ENCODE measurements at regions not wholly inside any gene's neighbourhood (a gene's known extent, or its start where the extent isn't known, plus 50 kb on each side); places are given as distances from the start of the nearest gene placed in this dataset.

DNA sequence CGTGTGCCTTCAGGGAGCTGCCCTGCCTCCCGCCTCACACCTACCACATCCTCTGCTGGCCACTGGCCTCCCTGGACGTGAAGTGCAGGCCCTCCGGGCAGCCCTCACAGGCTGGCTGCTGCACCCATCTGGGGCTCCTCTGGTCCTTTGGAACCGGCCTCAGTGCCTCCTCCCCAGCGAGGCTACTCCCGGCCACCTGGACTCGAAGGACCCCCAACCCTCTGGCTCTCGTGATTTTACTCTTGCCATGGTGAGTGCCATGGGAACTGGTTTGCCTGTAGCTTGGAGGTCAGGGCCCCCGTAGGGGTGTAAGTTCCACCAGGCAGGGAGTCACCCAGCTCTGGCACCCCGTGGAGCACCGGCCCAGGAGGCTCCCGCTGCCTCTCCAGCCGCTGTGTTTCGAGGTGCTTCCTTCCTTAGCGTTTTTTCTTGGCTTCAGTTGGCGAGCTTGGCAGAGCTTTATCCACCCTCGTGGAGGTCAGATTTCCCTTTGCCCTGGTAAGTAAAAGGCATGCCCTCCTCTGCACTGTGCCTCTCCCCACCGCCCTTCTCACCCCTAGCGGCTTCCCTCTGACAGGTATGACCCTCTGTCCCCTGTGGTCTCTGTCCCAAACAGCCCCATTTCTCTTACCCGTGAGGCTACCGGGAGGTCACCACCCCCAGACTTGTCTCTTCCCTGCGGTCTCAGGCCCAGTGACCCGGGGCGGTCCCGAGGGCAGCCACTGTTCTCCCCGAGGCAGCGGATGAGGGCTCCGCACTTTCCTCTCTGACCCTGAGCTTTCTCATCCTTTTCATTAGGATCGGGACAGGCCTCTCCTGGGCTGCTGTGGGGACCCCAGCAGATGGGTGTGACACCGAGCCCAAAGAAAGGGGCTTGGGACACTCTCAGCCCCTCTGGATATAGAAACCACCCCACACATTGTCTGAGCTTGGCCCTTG lies 203.1 kb upstream of the C14orf180 start:
- Histone ChIP-seq H3K79me2 (ENCODE audit: control insufficient read depth, insufficient read depth, low read length) (no peaks in the 10 kb centered on the region), H3K9me1 (ENCODE audit: control insufficient read depth, insufficient read depth, low read length) (no peaks in the 10 kb centered on the region), H3K27me3 (ENCODE audit: control insufficient read depth in 2 of 2, insufficient read depth in 2 of 2, low read length in 2 of 2) (peaks cover 0 to 25% of the 10 kb centered on the region in 2 experiments; a peak in 2 of 5 replicates), H3K9ac (ENCODE audit: insufficient read depth in 1 of 2, low read depth in 2 of 2, low read length in 2 of 2) (no peak overlapping the region), H3K4me1 (replicated peaks in 1 of 2; ENCODE audit: control insufficient read depth in 2 of 2, insufficient read depth in 2 of 2, low read length in 2 of 2) (no peaks in the 10 kb centered on the region), H2AFZ (ENCODE audit: low read depth, low read length) (no peak overlapping the region), H3K4me2 (ENCODE audit: insufficient read depth, low read length) (no peak overlapping the region), H3K36me3 (ENCODE audit: control insufficient read depth, insufficient read depth, low read length) (no peaks in the 10 kb centered on the region), H3K9me3 (replicated peaks; ENCODE audit: control insufficient read depth, insufficient read depth, low read depth, low read length) (no peaks in the 10 kb centered on the region), H3K27ac (ENCODE audit: extremely low read depth, low read depth, low read length) (no peak overlapping the region), H3K4me3 (no peak overlapping the region), H4K20me1 (replicated peaks; ENCODE audit: control insufficient read depth, insufficient read depth, low read length) (no peaks in the 10 kb centered on the region; the same call in 1 of the 2 replicates)
- TF ChIP-seq SMARCA4 (IDR thresholded peaks at IDR 0.05): no peak
- no peak for TF ChIP-seq ZNF431 (CRISPR knock-in tag; IDR thresholded peaks at IDR 0.05)
- no peak for TF ChIP-seq PPARD (CRISPR knock-in tag; IDR thresholded peaks at IDR 0.05)
- no peak for TF ChIP-seq KAT2B (IDR thresholded peaks at IDR 0.05; ENCODE audit: low read depth, low read length)
- TF ChIP-seq RBFOX2 (IDR thresholded peaks at IDR 0.05; ENCODE audit: low read depth, low read length): no peak
- TF ChIP-seq, protein P1, sequence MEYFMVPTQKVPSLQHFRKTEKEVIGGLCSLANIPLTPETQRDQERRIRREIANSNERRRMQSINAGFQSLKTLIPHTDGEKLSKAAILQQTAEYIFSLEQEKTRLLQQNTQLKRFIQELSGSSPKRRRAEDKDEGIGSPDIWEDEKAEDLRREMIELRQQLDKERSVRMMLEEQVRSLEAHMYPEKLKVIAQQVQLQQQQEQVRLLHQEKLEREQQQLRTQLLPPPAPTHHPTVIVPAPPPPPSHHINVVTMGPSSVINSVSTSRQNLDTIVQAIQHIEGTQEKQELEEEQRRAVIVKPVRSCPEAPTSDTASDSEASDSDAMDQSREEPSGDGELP (CRISPR knock-in tag; IDR thresholded peaks at IDR 0.05; ENCODE audit: borderline replicate concordance): no peak
- no peak for TF ChIP-seq IRF2 (CRISPR knock-in tag; IDR thresholded peaks at IDR 0.05)
- no peak for TF ChIP-seq WHSC1 (IDR thresholded peaks at IDR 0.05; ENCODE audit: low read length)
- no peak for TF ChIP-seq HDAC3 (IDR thresholded peaks at IDR 0.05; ENCODE audit: borderline replicate concordance, partially characterized antibody)
- in situ Hi-C loops (cut with MboI): no loop called here
- BruUV-seq (replicated peaks): no TSS peak
- 2% methylated on average over 25 of the region's 31 CpGs for WGBS (ENCODE audit: insufficient coverage, low coverage, missing lambda C conversion rate)
- POLR2A ChIA-PET: no interaction called here
- CTCF ChIA-PET (ENCODE audit: low intra/inter-chr PET ratio): no interaction called here
- ATAC-seq: no peak
- no peak for FAIRE-seq
- no peak for DNase-seq (ENCODE audit: extremely low read depth in 1 of 4, low spot score in 3 of 4)
- intact Hi-C loops (cut with micrococcal nuclease): no loop called here

Data from K562 (cell line).